ENCODE measurements at regions not wholly inside any gene's neighbourhood (a gene's known extent, or its start where the extent isn't known, plus 50 kb on each side); places are given as distances from the start of the nearest gene placed in this dataset.

DNA sequence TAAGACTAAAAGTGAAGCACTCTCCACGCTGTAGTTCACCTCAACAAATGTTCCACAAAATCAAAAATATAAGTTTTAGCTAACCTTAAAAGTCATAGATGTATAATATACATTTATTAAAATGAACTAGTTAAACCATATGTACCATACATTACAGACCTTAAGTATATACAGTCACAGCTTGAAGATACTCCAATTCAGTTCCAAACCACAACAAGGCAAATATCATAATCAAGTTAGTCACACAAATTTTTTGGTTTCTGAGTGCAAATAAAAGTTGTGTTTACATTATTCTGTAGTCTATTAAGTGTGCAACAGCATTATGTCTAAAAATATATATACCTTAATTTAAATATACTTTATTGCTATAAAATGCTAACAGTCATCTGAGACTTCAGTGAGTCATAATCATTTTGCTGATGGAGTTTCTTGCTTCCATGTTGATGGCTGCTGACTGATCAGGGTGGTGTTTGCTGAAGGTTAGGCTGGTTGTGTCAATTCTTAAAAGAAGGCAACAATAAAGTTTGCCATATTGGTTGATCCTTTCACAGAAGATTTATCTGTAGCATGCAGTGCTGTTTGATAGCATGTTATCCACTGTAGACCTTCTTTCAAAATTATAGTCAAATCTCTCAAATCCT is 736.7 kb downstream of the NSUN3 start:
- CTCF ChIA-PET (ENCODE audit: low intra/inter-chr PET ratio) = no interaction called here
- WGBS (ENCODE audit: insufficient coverage, low coverage, missing lambda C conversion rate) = 0% methylated on average over 1 of the region's 1 CpG
- Histone ChIP-seq H3K4me3 (no peak overlapping the region), H3K4me2 (ENCODE audit: insufficient read depth, low read length) (no peak overlapping the region), H3K27ac (ENCODE audit: extremely low read depth, low read depth, low read length) (no peak overlapping the region), H3K36me3 (ENCODE audit: control insufficient read depth, insufficient read depth, low read length) (no peaks in the 10 kb centered on the region), H3K27me3 (ENCODE audit: control insufficient read depth in 2 of 2, insufficient read depth in 2 of 2, low read length in 2 of 2) (no peaks in the 10 kb centered on the region), H3K4me1 (replicated peaks in 1 of 2; ENCODE audit: control insufficient read depth in 2 of 2, insufficient read depth in 2 of 2, low read length in 2 of 2) (no peaks in the 10 kb centered on the region), H3K79me2 (ENCODE audit: control insufficient read depth, insufficient read depth, low read length) (no peaks in the 10 kb centered on the region), H3K9me1 (ENCODE audit: control insufficient read depth, insufficient read depth, low read length) (no peaks in the 10 kb centered on the region), H4K20me1 (replicated peaks; ENCODE audit: control insufficient read depth, insufficient read depth, low read length) (no peaks in the 10 kb centered on the region), H2AFZ (ENCODE audit: low read depth, low read length) (no peak overlapping the region), H3K9ac (ENCODE audit: insufficient read depth in 1 of 2, low read depth in 2 of 2, low read length in 2 of 2) (no peak overlapping the region), H3K9me3 (replicated peaks; ENCODE audit: control insufficient read depth, insufficient read depth, low read depth, low read length) (no peaks in the 10 kb centered on the region)
- intact Hi-C loops (cut with micrococcal nuclease) (no loop called here), in situ Hi-C loops (cut with MboI) (no loop called here)
- FAIRE-seq (no peak), DNase-seq (ENCODE audit: extremely low read depth in 1 of 4, low spot score in 3 of 4) (no peak), ATAC-seq (no peak)
- POLR2A ChIA-PET = no interaction called here
- no TSS peak for BruUV-seq (replicated peaks)
- TF ChIP-seq POLR2H (tag; IDR thresholded peaks at IDR 0.05; ENCODE audit: low read depth) (no peak), CHD7 (IDR thresholded peaks at IDR 0.05; ENCODE audit: low read depth, low read length) (no peak), NR3C1 (CRISPR knock-in tag; IDR thresholded peaks at IDR 0.05) (no peak)
- TF ChIP-seq, protein P1, sequence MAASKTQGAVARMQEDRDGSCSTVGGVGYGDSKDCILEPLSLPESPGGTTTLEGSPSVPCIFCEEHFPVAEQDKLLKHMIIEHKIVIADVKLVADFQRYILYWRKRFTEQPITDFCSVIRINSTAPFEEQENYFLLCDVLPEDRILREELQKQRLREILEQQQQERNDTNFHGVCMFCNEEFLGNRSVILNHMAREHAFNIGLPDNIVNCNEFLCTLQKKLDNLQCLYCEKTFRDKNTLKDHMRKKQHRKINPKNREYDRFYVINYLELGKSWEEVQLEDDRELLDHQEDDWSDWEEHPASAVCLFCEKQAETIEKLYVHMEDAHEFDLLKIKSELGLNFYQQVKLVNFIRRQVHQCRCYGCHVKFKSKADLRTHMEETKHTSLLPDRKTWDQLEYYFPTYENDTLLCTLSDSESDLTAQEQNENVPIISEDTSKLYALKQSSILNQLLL (CRISPR knock-in tag; IDR thresholded peaks at IDR 0.05; ENCODE audit: borderline replicate concordance) = no peak

Measured in K562 (cell line).